ENCODE measurements at regions not wholly inside any gene's neighbourhood (a gene's known extent, or its start where the extent isn't known, plus 50 kb on each side); places are given as distances from the start of the nearest gene placed in this dataset.

DNA sequence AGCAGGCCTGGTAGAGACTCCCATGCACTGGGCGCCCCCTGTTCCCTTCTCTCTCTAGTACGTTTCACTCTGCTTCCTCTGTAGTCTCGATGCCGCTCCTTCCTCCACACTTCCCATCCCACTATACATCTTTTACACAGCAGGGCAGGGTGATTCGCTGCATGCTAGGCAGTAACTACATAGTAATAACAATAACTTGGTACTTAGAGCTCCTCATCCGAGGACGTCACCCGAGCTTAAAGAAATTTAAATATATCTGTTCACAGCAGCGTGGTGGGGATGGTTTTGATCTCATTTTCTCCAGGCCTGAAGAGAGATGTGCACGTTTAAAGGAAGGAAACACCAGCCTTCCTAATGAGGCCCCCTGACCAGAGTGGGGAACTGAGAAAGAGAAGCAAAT is 276.9 kb downstream of the SKAP2 start:
- H3K4me3 ChIP-seq (ENCODE audit: low read length): no peak overlapping the region
- no peak for TF ChIP-seq CTCF (conservative IDR thresholded peaks at IDR 0.05; ENCODE audit: low read length)
- DNase-seq (ENCODE audit: low read depth): no peak

DNA sequence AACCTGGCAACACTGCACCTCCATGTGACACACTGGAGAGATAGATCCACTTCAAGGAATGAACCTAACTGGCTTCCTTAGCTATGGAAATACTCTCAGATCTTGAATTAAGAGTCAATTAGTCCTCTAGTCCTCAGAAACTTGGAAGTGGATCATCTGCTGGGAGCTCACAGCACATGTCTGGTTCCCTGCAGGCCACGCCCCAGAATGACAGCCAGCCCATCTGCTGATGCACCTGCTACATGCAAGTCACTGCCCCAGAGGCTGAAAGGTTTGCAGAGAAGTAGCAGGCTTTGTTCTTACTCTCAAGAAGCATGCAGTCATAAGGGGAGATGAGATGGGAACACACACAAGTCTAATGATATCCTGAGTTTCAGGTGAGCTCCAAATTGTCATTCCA is 275.9 kb downstream of the SKAP2 start:
- no peak for DNase-seq (ENCODE audit: low read depth)
- TF ChIP-seq CTCF (conservative IDR thresholded peaks at IDR 0.05; ENCODE audit: low read length): no peak
- H3K4me3 ChIP-seq (ENCODE audit: low read length): no peak overlapping the region

DNA sequence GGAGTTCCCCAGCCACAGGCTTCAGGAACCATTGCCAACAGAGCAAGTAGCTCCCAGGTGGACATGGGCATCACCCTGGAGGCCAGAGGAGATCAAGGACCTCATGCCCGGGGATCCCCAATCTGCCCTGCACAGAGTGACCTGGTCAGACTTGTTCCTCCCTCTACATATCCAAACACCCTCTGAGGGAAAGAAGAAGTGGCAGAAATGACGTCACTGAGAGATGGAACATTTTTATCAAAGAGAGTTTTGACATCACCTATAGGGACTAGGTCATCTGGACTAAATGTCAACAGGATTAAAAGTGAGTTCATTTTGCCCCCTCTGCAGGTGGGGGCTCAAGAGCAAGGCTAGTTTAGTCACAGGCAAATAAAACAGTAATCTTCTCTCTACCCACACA is 273.7 kb downstream of the SKAP2 start:
- no peak overlapping the region for H3K4me3 ChIP-seq (ENCODE audit: low read length)
- DNase-seq (ENCODE audit: low read depth): no peak
- no peak for TF ChIP-seq CTCF (conservative IDR thresholded peaks at IDR 0.05; ENCODE audit: low read length)

- TF ChIP-seq CTCF (conservative IDR thresholded peaks at IDR 0.05; ENCODE audit: low read length): no peak
- DNase-seq (ENCODE audit: low read depth): no peak
- no peak overlapping the region for H3K4me3 ChIP-seq (ENCODE audit: low read length)
Measured at GRCh38 chr7:26592011-26592410, 272.4 kb downstream of the SKAP2 start.

DNA sequence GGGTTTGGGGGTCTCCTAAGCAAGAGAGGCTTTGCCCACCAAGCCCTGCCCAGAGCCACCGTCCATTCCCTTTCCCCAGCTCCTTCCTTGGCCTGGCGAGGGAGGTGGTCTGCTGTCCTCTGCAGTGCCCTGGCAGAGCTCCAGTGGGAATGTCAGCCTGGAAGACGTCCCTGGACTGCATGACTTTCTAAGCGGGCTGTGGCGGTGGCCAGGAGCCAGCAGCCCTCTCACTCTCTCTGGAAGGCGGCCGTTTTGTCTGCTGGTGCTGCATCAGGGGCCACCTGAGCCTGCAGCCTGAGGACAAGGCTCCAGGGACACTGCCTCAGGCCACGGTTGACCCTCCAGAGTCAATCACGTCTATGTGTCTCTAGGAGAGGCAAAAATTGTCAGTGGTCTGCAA is 271.0 kb downstream of the SKAP2 start:
- TF ChIP-seq CTCF (conservative IDR thresholded peaks at IDR 0.05; ENCODE audit: low read length): no peak
- no peak for DNase-seq (ENCODE audit: low read depth)

GRCh38 chr7:26593896-26594295 is 270.5 kb downstream of the SKAP2 start:
- DNase-seq (ENCODE audit: low read depth): no peak
- no peak for TF ChIP-seq CTCF (conservative IDR thresholded peaks at IDR 0.05; ENCODE audit: low read length)
- no peak overlapping the region for H3K4me3 ChIP-seq (ENCODE audit: low read length)

More for the DNA sequence above, 271.0 kb downstream of the SKAP2 start:
- H3K4me3 ChIP-seq (ENCODE audit: low read length): no peak overlapping the region

DNA sequence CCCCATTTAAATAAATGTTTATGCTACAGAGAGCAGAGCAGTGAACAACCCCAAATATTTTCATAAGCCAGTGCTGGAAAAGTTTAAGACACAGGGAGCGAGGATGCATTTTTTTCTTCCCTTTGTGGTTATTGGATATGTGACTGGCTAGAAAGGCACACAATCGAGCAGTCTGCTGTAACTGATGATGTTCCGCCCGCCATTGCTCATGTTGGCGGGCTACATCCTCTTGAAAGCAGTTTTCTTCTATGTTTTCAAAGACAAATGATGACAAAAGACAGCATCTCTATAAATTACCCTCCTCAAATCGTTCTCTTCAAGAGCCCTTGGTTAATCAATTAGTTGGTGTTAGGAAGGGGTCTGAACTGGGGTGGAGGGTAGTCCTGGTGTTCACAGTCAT is 269.8 kb downstream of the SKAP2 start:
- no peak for DNase-seq (ENCODE audit: low read depth)
- no peak overlapping the region for H3K4me3 ChIP-seq (ENCODE audit: low read length)
- TF ChIP-seq CTCF (conservative IDR thresholded peaks at IDR 0.05; ENCODE audit: low read length): no peak

Measured in AG10803 (cell line).